ENCODE measurements at regions not wholly inside any gene's neighbourhood (a gene's known extent, or its start where the extent isn't known, plus 50 kb on each side); places are given as distances from the start of the nearest gene placed in this dataset.

GRCh38 chr14:22039938-22040780, 366.5 kb upstream of the OR4E1 start:
- no peak for DNase-seq (ENCODE audit: low read depth in 2 of 2)

GRCh38 chr14:22036541-22037239, 363.1 kb upstream of the OR4E1 start:
- DNase-seq (ENCODE audit: low read depth in 2 of 2) = no peak

GRCh38 chr14:22026527-22026926, 352.9 kb upstream of the OR4E1 start:
- DNase-seq (ENCODE audit: low read depth in 2 of 2) = no peak

- no peak for DNase-seq (ENCODE audit: low read depth in 2 of 2)
Measured at GRCh38 chr14:22025879-22026278, 352.3 kb upstream of the OR4E1 start.

- no peak for DNase-seq (ENCODE audit: low read depth in 2 of 2)
Measured at GRCh38 chr14:22024137-22024536, 350.5 kb upstream of the OR4E1 start.

- DNase-seq (ENCODE audit: low read depth in 2 of 2) = no peak
Measured at GRCh38 chr14:22018890-22019289, 345.3 kb upstream of the OR4E1 start.

GRCh38 chr14:22012452-22012851, 338.8 kb upstream of the OR4E1 start:
- DNase-seq (ENCODE audit: low read depth in 2 of 2) = no peak

- DNase-seq (ENCODE audit: low read depth in 2 of 2) = no peak
Measured at GRCh38 chr14:22011253-22011642, 337.6 kb upstream of the OR4E1 start.

GRCh38 chr14:22010545-22011252, 337.1 kb upstream of the OR4E1 start:
- DNase-seq (ENCODE audit: low read depth in 2 of 2) = no peak

GRCh38 chr14:22008766-22009165, 335.1 kb upstream of the OR4E1 start:
- DNase-seq (ENCODE audit: low read depth in 2 of 2) = no peak

GRCh38 chr14:22007784-22008412, 334.3 kb upstream of the OR4E1 start:
- no peak for DNase-seq (ENCODE audit: low read depth in 2 of 2)

- DNase-seq (ENCODE audit: low read depth in 2 of 2) = no peak
Measured at GRCh38 chr14:22007363-22007762, 333.7 kb upstream of the OR4E1 start.

- no peak for DNase-seq (ENCODE audit: low read depth in 2 of 2)
Measured at GRCh38 chr14:22003461-22003860, 329.8 kb upstream of the OR4E1 start.

GRCh38 chr14:22002860-22003284, 329.3 kb upstream of the OR4E1 start:
- peak; percentile 39 to 56 for DNase-seq (ENCODE audit: low read depth in 2 of 2)

- no peak for DNase-seq (ENCODE audit: low read depth in 2 of 2)
Measured at GRCh38 chr14:21999402-21999801, 325.8 kb upstream of the OR4E1 start.

GRCh38 chr14:21997300-21997699, 323.7 kb upstream of the OR4E1 start:
- DNase-seq (ENCODE audit: low read depth in 2 of 2) = no peak

GRCh38 chr14:21995332-21995731, 321.7 kb upstream of the OR4E1 start:
- no peak for DNase-seq (ENCODE audit: low read depth in 2 of 2)

GRCh38 chr14:21993837-21994236, 320.2 kb upstream of the OR4E1 start:
- no peak for DNase-seq (ENCODE audit: low read depth in 2 of 2)

GRCh38 chr14:21993070-21993469, 319.5 kb upstream of the OR4E1 start:
- no peak for DNase-seq (ENCODE audit: low read depth in 2 of 2)

GRCh38 chr14:21991130-21991529, 317.5 kb upstream of the OR4E1 start:
- no peak for DNase-seq (ENCODE audit: low read depth in 2 of 2)

- no peak for DNase-seq (ENCODE audit: low read depth in 2 of 2)
Measured at GRCh38 chr14:21990116-21990515, 316.5 kb upstream of the OR4E1 start.

- no peak for DNase-seq (ENCODE audit: low read depth in 2 of 2)
Measured at GRCh38 chr14:21989090-21989489, 315.5 kb upstream of the OR4E1 start.

Measured in stimulated activated CD8-positive, alpha-beta memory T cell treated with anti-CD3 and anti-CD28 coated beads, Interleukin-2, amount 100 ng/mL, for 48 hours (primary cell).